Activated T-cell treated with anti-CD3 and anti-CD28 coated beads for 1 hour (primary cell): ENCODE measurements at regions not wholly inside any gene's neighbourhood (a gene's known extent, or its start where the extent isn't known, plus 50 kb on each side); places are given as distances from the start of the nearest gene placed in this dataset.

Source experiments
- DNase-seq: peaks from one replicate; pipeline ENCODE4 v3.0.0-alpha.2; 2020; ENCODE audit warnings: low read depth

GRCh38 chr2:220167956-220168355 lies 540.5 kb downstream of the SLC4A3 start:
- no peak for DNase-seq

DNA sequence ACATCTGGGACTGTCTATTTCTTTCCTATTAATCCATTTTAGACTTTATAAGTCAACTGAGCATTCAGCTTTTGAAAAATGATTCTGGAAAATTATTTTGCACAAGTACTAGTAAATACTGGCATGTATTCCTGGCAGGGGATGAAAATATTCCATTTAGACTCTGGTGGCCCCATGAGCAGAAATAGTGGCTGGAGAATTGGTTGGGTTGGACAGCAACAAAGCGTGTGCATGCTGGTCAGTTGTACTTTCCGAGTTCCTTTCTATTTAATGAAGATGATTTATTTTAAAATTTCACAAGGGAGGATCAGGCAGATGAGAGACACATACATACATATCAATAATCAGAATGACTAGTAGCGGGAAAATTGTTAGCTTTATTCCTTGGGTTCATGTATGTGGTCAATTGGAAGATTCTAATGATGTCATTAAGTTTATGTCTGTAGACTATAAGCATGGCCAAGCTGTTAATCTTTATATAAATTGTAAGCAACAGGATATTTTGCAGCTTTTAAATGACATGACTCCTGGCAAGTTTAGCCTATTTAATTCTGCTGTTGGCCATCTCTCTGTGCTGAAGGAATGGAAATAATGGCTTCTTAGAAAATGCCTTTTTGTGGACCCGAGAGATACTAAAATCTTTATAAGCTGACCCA lies 541.6 kb downstream of the SLC4A3 start:
- DNase-seq: no peak

DNA sequence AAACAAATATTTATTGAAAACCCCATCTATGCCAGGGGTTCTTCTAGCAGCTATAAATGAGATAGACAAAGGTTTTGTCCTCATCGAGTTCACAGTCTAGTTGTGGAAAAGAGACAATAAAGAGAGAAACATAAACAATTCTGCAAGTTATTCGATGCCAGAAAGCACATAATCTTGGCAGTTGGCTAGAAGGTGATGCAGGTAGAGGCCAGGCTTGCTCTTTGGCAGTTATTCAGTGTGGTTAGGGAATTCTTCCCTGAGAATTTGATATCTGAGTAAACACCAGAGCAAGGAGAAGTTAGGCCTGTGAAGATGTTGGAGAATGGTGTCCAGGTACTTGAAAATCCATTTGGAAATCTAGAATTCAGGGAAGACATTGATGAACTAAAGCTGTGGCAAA lies 547.4 kb downstream of the SLC4A3 start:
- no peak for DNase-seq

DNA sequence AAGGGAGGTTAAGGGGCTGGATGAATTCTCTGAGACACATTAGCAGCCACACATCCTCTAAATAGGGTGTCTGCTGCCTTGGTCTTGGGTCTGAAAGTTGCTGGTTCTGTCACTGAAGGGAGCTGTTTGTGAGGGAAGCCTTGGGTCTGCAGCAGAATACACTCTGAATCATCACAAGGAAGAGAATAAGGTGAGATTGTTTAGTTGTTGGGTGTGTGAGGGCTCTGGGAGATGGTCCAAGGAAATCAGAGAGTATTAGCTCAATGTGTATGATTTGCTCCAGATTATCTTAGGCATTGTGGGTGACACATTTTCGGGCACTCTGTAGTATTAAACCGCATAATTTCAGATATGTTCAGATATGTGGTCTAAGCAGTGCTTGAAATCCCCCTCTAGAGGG lies 548.5 kb downstream of the SLC4A3 start:
- DNase-seq: no peak

- DNase-seq: no peak
These were observed 551.7 kb downstream of the SLC4A3 start for GRCh38 chr2:220178991-220179695.

DNA sequence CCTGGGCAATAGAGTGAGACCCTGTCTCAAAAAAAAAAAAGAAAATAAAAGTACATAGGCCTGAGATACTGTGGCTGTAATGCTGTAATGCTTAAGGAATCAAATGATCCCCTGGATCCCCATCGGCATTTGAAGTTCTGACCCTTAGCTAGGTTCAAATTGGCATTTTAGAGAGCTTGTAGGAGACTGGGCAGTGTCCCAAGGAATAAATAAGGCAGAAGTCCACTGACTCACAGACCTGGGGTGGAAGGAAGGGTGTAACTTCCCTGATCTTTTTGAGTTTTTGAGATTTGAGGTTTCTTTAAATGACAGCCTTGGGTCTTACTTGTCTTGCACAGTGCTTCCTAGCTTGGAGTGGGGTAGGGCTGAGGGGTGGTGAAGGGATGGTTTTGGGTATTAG lies 553.7 kb downstream of the SLC4A3 start:
- no peak for DNase-seq

DNA sequence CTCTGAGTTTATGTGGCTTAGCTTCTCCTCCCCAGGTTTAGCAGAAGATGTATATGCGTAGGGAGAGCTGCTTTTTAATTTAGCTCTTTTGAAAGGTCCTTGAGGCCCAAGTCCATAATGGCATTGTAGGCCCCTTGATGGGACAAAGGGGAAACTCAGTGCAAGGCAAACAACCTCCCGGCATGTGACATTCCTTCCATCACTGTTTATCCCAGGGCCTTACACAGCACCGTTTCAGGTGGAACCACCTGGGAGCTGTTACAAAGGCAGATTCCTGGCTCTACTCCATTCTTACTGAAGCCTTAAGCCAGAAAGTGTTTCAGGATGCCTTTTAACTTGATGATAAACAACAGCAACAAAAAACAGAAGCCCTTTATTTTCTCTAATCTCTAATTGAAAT lies 555.4 kb downstream of the SLC4A3 start:
- DNase-seq: no peak

- DNase-seq: no peak
These were observed 558.4 kb downstream of the SLC4A3 start for GRCh38 chr2:220185766-220186305.

DNA sequence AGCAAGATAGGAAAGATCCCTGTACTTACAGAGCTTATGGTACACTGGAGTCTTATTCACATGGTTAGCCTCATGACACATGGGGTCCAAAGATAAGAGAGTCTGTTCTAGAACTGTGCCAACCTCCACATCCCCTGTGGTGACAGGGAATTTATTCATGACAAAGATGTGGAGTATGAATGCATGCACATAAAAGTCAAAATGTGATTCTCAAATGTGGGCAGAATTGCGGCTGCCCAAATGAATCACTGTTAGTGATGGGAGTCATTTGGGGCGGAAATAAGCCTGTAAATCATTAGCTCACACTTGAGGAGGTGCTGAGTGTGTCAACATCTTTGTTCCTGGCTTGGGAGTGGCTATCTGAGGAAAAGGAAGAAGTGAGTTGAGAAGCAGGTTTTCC lies 560.6 kb downstream of the SLC4A3 start:
- DNase-seq: no peak

DNA sequence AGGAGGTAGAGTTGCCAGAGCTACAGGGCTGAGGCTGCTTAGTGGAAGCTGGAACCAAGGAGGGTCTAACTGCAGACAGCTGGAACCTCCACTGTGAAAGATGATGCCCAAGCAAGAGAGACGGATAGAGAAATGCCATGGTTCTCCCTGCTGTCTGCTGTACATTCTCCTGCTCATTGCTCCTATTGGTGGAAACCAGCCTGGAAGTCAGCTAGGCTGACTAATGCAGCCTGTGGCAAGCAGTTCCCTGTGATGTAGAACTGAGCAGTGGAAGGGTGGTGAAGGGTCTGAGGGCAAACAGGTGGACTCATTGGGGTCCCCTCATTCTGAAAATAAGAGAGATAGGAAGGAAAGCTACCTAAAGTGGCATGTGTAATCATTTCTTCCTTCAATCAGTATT lies 563.6 kb downstream of the SLC4A3 start:
- no peak for DNase-seq

DNA sequence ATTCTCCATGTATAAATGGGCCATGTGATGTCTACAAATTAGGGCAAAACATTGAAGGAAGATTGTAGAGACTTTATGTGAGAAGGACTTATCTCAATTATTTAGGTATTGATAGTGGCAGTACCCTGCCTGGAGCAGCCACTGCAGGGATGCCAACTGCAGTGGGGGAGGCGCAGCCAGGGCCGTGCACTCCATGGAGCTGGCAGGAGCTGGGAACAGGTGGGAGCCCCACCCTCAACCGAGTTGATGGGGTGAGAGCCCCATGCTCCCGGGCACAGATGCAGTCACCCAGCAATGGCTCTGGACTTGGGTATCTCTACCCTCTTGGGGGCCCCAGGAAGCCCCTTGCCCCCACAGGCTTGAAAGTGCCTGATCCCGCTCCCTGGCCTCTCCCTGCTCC lies 564.3 kb downstream of the SLC4A3 start:
- no peak for DNase-seq

GRCh38 chr2:220192994-220193753 lies 565.7 kb downstream of the SLC4A3 start:
- DNase-seq: no peak

DNA sequence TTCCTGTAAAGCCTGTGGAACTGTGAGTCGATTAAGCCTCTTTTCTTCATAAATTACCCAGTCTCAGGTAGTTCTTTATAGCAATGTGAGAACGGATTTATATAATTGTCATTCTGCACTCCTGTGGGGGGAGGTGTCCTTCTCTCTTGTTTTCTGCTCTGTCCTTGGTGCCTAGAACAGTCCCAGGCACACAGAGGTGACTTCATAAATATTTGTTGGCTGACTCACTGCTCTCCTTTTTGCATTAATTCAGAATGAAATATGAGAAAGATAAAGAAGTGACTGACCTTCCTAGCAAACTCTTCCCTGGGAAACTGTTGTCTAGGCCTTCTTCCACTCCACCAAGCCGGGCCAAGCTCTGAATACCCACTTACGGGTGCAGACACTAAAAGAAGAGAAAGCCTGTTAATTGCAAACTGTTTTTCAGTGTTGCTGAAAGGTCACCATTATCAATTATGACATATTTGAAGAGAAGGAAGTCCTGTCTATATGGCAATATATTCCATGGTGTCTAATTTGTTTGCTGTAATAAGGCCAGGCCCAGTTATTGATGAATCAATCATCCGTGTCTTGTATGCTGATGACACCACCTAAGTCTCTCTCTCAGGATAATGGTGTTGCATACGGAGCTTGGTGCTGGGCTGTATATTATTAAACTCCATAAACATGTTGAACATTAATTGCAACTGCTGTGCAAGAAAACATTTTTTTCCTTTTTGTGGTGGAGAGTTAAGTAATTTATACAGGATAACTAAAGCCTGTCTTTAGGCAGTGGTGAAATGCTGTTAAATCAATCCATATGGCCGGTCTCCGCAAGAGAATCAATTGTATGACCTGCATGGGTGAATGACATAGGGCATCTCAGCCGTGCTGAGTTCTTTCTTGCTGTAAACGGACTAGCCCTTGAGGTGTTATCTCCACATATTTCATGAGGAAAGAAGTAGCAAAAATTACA lies 567.5 kb downstream of the SLC4A3 start:
- no peak for DNase-seq

GRCh38 chr2:220198896-220199295 lies 571.5 kb downstream of the SLC4A3 start:
- no peak for DNase-seq

DNA sequence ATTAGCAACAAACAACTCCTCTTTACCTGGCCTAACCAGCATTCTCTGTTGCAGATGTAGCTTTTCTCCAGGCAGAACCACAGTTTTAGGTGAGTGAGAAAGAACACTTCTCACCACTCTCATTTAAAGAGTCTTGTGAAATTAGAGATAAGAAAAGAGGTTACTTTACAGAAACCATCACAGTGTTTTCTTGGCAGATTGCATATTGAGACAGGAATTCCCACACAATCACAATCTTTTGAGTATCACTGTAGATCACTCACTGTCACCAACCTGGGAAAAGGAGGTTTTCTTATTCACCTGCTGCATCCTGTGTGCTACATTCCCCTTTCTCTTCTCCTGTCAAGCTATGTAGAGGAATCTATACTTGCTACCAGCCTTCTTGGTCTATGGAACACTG lies 574.6 kb downstream of the SLC4A3 start:
- no peak for DNase-seq

- no peak for DNase-seq
These were observed 581.7 kb downstream of the SLC4A3 start for GRCh38 chr2:220209093-220209492.

DNA sequence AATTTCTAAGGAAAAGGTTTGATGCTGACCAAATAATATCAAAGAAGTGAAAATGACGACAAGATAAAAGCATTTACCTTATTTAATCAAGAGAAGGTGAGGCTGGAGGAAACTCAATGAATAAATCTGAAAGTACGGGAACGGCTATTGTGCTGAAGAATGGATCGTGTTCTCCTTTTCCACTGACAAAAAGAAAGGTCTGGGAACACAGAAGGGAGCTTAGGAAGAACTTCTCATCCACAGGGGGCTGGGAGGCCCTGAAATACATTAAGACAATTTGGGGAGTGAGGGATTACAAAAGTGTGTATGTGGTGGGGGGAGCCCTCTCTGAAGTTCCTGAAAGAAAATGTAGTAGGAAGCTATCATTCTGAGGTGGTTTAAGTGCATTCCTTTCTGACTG lies 582.3 kb downstream of the SLC4A3 start:
- DNase-seq: no peak

DNA sequence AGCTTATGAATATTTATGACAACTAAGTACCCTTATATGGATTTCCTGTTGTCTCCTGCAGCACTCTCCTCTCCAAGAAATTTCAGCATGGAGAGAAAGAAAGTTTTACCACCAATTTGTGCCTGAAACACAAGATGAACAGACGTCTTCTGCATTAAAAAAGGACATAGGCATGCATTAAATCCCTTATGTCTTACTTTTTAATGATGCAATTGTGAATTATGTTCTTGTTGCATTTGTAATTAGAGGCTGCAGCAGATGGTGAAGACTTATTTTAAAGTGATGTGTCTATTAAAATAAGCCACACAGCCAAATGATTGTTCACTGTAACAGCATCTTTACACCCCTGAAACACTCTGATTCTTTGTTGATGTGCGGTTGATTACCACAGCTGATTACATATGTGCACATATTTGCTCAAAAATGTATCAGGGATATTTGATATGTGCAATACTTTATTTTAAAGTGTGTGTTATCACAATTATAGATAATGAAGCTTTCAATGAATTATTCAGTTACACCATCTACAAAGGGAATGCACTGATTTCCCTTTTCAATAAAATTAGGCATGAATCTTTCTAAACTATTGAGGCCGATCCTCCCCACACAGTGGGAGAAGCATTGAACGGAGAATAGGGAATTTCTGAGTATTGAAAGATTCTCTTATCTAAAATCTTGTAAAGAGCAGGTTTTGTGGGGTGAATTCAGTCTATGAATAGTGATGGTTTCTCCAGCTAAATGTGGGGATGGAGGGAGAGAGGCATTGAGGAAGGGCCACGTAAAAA lies 585.1 kb downstream of the SLC4A3 start:
- DNase-seq: no peak

- DNase-seq: no peak
These were observed 588.4 kb downstream of the SLC4A3 start for GRCh38 chr2:220215785-220216184.

GRCh38 chr2:220219371-220219770 lies 591.9 kb downstream of the SLC4A3 start:
- no peak for DNase-seq

- DNase-seq: no peak
These were observed 592.6 kb downstream of the SLC4A3 start for GRCh38 chr2:220220009-220220408.
